A549 (cell line): ENCODE measurements at regions not wholly inside any gene's neighbourhood (a gene's known extent, or its start where the extent isn't known, plus 50 kb on each side); places are given as distances from the start of the nearest gene placed in this dataset.

Experiments used
- PHF8 ChIP-seq: fragments of 200-600 bp; sonication (generic); IDR thresholded peaks from 2 replicates; pipeline ENCODE4 v1.6.1; 2016; ENCODE audit warnings: low read depth, mild to moderate bottlenecking, antibody characterized with exemption, moderate library complexity, borderline replicate concordance
- ZNF302 ChIP-seq: fragments of 250-450 bp; sonication (Bioruptor Pico); IDR thresholded peaks from 2 replicates; pipeline ENCODE4 v1.9.0; 2021; ENCODE audit warnings: inconsistent platforms, mild to moderate bottlenecking, moderate library complexity
- TF ChIP-seq, protein P1 (sequence below): IDR thresholded peaks from 2 replicates; pipeline ENCODE4 v1.6.1; 2012

DNA sequence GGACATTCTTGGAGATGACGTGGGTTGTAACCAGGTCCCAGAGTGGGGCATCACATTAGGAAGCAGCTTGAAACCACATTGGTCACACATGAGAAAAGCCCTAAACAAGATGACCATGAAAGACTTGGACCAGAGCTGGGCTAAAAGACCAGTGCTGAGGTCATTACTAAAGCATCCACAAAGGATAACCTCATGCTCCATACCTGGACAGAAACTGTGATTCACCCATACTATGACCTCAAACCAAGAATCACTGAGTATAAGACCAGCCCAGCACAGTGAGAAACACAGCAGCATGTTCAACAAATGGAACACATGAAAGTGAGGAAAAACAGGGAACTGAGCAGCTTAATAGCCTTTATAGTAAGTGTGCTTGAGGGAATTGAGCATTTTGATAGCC is 635.5 kb upstream of the NETO1 start:
- no peak for TF ChIP-seq ZNF302
- TF ChIP-seq PHF8 = no peak
- TF ChIP-seq, protein P1, sequence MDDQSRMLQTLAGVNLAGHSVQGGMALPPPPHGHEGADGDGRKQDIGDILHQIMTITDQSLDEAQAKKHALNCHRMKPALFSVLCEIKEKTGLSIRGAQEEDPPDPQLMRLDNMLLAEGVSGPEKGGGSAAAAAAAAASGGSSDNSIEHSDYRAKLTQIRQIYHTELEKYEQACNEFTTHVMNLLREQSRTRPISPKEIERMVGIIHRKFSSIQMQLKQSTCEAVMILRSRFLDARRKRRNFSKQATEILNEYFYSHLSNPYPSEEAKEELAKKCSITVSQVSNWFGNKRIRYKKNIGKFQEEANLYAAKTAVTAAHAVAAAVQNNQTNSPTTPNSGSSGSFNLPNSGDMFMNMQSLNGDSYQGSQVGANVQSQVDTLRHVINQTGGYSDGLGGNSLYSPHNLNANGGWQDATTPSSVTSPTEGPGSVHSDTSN = no peak
